ENCODE measurements at regions not wholly inside any gene's neighbourhood (a gene's known extent, or its start where the extent isn't known, plus 50 kb on each side); places are given as distances from the start of the nearest gene placed in this dataset.
"Not testable (repeated sequence)": the region's sequence is repeated elsewhere in the genome, so short reads cannot be mapped to it uniquely, and the experiment has no call there.

- H3K36me3 ChIP-seq = no peaks in the 10 kb centered on the region
- H3K27me3 ChIP-seq = no peaks in the 10 kb centered on the region
- TF ChIP-seq Cebpa-rat (IDR thresholded peaks at IDR 0.05) = no peak
- no peak overlapping the region for H3K27ac ChIP-seq
- H3K9me3 ChIP-seq = no peaks in the 10 kb centered on the region
- no peak overlapping the region for H3K4me3 ChIP-seq
- H4K20me1 ChIP-seq = no peaks in the 10 kb centered on the region
- H3K9ac ChIP-seq = no peak overlapping the region
- no peak overlapping the region for H3K4me2 ChIP-seq
- no peaks in the 10 kb centered on the region for H3K4me1 ChIP-seq
Observed at GRCh38 chr10:109103278-109103677, 820.0 kb downstream of the XPNPEP1 start.

DNA sequence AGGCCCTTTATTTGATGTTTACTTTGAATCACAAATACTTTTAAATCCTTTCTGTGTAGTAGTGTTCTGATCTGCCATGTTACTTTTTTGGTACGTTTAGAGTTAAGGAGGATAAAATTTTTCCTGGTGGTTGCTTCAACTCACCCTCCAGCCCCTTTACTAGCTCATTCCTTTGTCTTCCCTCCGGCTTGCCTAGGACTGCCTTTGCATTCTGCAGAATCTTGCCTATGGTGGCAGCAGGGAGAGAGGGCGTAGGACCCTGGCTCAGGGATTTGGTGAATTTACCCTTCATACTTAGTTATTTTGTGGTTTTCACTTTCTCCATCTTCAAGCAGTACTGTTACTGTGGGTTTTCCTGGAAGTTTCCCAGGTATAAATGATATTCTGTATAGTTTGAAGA is 833.5 kb downstream of the XPNPEP1 start:
- Histone ChIP-seq H3K4me1 (no peaks in the 10 kb centered on the region), H3K4me2 (no peak overlapping the region), H3K9me3 (peaks cover 6% of the 10 kb centered on the region), H3K4me3 (no peak overlapping the region), H3K36me3 (no peaks in the 10 kb centered on the region), H3K27ac (no peak overlapping the region), H3K9ac (no peak overlapping the region), H4K20me1 (no peaks in the 10 kb centered on the region), H3K27me3 (no peaks in the 10 kb centered on the region)
- no peak for TF ChIP-seq Cebpa-rat (IDR thresholded peaks at IDR 0.05)

DNA sequence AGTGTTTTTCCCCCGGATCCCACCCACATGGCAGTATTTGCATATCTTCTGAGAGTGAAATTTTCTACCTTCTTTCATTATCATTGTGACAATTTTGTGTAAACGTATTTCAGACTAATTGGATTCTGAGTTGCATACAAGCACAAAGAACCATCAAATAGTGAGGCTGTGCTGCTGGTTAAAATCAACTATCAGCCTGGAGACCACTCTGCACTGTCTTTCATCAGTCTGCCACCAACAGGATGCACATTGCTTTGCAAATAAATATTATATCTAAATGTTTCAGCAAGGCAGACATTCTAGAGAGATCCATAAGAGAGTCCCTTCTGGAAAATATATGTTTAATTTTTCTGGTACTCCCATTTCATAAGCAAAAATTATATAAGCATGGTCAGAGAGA is 851.8 kb downstream of the XPNPEP1 start:
- Histone ChIP-seq H3K4me3 (no peak overlapping the region), H3K27me3 (no peaks in the 10 kb centered on the region)
- no peak for TF ChIP-seq Cebpa-rat (IDR thresholded peaks at IDR 0.05)

GRCh38 chr10:109070492-109070891 is 852.8 kb downstream of the XPNPEP1 start:
- Histone ChIP-seq H3K36me3 (no peaks in the 10 kb centered on the region), H3K27ac (no peak overlapping the region), H3K4me2 (no peak overlapping the region), H3K27me3 (no peaks in the 10 kb centered on the region), H4K20me1 (no peaks in the 10 kb centered on the region), H3K4me1 (no peaks in the 10 kb centered on the region), H3K9me3 (no peaks in the 10 kb centered on the region), H3K9ac (no peak overlapping the region), H3K4me3 (no peak overlapping the region)
- no peak for TF ChIP-seq Cebpa-rat (IDR thresholded peaks at IDR 0.05)

More for the DNA sequence above, 851.8 kb downstream of the XPNPEP1 start:
- no peak overlapping the region for H3K9ac ChIP-seq
- no peak overlapping the region for H3K4me2 ChIP-seq
- no peaks in the 10 kb centered on the region for H3K36me3 ChIP-seq
- no peaks in the 10 kb centered on the region for H4K20me1 ChIP-seq
- no peak overlapping the region for H3K27ac ChIP-seq
- H3K4me1 ChIP-seq = no peaks in the 10 kb centered on the region
- H3K9me3 ChIP-seq = no peaks in the 10 kb centered on the region

GRCh38 chr10:109067031-109067430 is 856.3 kb downstream of the XPNPEP1 start:
- Histone ChIP-seq H3K9me3 (peaks cover 10% of the 10 kb centered on the region; the same call in 1 of the 2 replicates), H3K4me2 (no peak overlapping the region), H3K4me3 (no peak overlapping the region), H3K4me1 (peaks cover 7% of the 10 kb centered on the region), H3K27ac (no peak overlapping the region), H3K9ac (no peak overlapping the region), H3K36me3 (no peaks in the 10 kb centered on the region), H4K20me1 (no peaks in the 10 kb centered on the region), H3K27me3 (no peaks in the 10 kb centered on the region)
- TF ChIP-seq Cebpa-rat (IDR thresholded peaks at IDR 0.05) = no peak

DNA sequence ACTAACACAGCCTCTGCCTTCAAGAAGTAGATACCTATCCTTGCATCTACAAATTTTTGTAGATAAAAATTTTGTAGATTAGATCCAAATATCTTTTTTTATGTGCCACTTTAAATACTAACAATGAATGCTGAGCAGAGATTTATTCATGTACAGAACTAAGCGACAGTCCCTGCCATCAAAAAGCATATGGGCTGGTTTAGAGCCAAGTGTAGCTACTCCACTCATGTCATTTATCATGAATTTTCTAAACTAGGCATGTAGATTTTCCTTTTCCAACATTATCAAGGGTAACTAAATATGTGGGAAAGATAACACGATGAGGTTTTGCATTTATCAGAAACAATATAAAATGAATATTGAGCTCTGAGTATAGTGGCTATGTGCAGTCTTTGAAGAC is 857.5 kb downstream of the XPNPEP1 start:
- no peak overlapping the region for H3K4me2 ChIP-seq
- no peak overlapping the region for H3K27ac ChIP-seq
- TF ChIP-seq Cebpa-rat (IDR thresholded peaks at IDR 0.05) = no peak
- H3K27me3 ChIP-seq = no peaks in the 10 kb centered on the region
- H3K9me3 ChIP-seq = peaks cover 17% of the 10 kb centered on the region
- peaks cover 8% of the 10 kb centered on the region for H3K4me1 ChIP-seq
- H3K4me3 ChIP-seq = no peak overlapping the region
- H4K20me1 ChIP-seq = no peaks in the 10 kb centered on the region
- no peaks in the 10 kb centered on the region for H3K36me3 ChIP-seq
- H3K9ac ChIP-seq = no peak overlapping the region

DNA sequence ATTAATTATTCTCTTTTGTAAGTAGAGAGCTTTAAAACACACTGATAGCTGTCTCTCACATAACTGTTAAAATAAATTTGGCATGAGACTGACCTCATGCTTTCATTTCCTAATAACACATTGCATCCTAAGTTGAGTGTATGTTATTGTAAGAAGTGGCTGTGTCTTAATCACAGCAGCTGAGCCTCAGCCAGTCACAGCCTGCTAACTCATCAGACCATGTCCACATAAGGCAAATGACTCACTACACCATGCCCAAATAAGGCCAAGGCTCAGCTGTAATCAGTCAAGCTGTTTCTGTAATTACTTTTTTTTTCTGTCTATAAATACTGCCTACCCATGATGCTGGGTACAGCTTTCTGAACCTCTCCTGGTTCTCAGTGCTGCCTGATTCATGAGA is 860.9 kb downstream of the XPNPEP1 start:
- peaks cover 24% of the 10 kb centered on the region for H3K9me3 ChIP-seq
- H3K27me3 ChIP-seq = no peaks in the 10 kb centered on the region
- no peaks in the 10 kb centered on the region for H3K36me3 ChIP-seq
- H4K20me1 ChIP-seq = no peaks in the 10 kb centered on the region
- H3K27ac ChIP-seq = no peak overlapping the region
- H3K9ac ChIP-seq = no peak overlapping the region
- peaks cover 8% of the 10 kb centered on the region for H3K4me1 ChIP-seq
- no peak overlapping the region for H3K4me3 ChIP-seq
- H3K4me2 ChIP-seq = no peak overlapping the region
- no peak for TF ChIP-seq Cebpa-rat (IDR thresholded peaks at IDR 0.05)

- Histone ChIP-seq H3K27ac (no peak overlapping the region), H3K27me3 (no peaks in the 10 kb centered on the region), H3K9me3 (0 out of 2 replicates have a peak, but pooled peaks cover 1% of the 10 kb centered on the region), H3K9ac (no peak overlapping the region), H3K4me1 (no peaks in the 10 kb centered on the region), H4K20me1 (no peaks in the 10 kb centered on the region), H3K4me3 (no peak overlapping the region), H3K36me3 (no peaks in the 10 kb centered on the region), H3K4me2 (no peak overlapping the region)
- TF ChIP-seq Cebpa-rat (IDR thresholded peaks at IDR 0.05) = no peak
Observed at GRCh38 chr10:109055243-109055642, 868.1 kb downstream of the XPNPEP1 start.

- Histone ChIP-seq H3K36me3 (no peaks in the 10 kb centered on the region), H3K4me1 (no peaks in the 10 kb centered on the region), H4K20me1 (no peaks in the 10 kb centered on the region), H3K27me3 (no peaks in the 10 kb centered on the region), H3K27ac (no peak overlapping the region), H3K4me2 (no peak overlapping the region), H3K9ac (no peak overlapping the region), H3K9me3 (peaks cover 6% of the 10 kb centered on the region), H3K4me3 (no peak overlapping the region)
- no peak for TF ChIP-seq Cebpa-rat (IDR thresholded peaks at IDR 0.05)
Observed at GRCh38 chr10:109047856-109048255, 875.5 kb downstream of the XPNPEP1 start.

- not testable (repeated sequence) for H3K36me3 ChIP-seq, H3K4me1 ChIP-seq, H3K4me3 ChIP-seq, H3K4me2 ChIP-seq, H3K9ac ChIP-seq, H3K27me3 ChIP-seq, H3K27ac ChIP-seq, H4K20me1 ChIP-seq, H3K9me3 ChIP-seq
Observed at GRCh38 chr10:109046427-109046826, 876.9 kb downstream of the XPNPEP1 start.

DNA sequence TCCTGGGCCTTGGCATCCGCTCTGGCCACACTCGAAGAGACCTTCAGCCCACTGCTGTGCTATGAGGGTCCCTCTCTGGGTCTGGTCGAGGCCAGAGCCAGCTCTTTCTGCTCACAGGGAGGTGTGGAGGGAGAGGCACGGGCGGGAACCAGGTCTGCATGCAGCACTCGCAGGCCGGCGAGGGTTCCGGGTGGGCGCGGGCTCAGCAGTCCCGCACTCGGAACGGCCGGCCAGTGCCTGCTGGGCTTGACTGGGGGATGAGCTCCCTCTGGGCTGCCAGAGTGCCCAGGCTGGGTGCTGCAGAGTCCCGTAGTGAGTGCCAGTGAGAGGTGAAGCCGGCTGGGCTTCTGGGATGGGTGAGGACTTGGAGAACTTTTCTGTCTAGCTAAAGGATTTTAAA is 882.7 kb downstream of the XPNPEP1 start:
- Histone ChIP-seq H4K20me1 (no peaks in the 10 kb centered on the region), H3K9ac (no peak overlapping the region), H3K4me2 (no peak overlapping the region), H3K27ac (no peak overlapping the region), H3K27me3 (no peaks in the 10 kb centered on the region), H3K36me3 (no peaks in the 10 kb centered on the region), H3K4me1 (no peaks in the 10 kb centered on the region), H3K4me3 (no peak overlapping the region), H3K9me3 (peaks cover 7% of the 10 kb centered on the region; the same call in 1 of the 2 replicates)
- TF ChIP-seq Cebpa-rat (IDR thresholded peaks at IDR 0.05) = no peak
